ENCODE measurements at regions not wholly inside any gene's neighbourhood (a gene's known extent, or its start where the extent isn't known, plus 50 kb on each side); places are given as distances from the start of the nearest gene placed in this dataset.
A peak's percentile ranks its signal among the peaks of the same experiment; 100 is the strongest.
"Not testable (repeated sequence)": the region's sequence is repeated elsewhere in the genome, so short reads cannot be mapped to it uniquely, and the experiment has no call there.

- no peak for DNase-seq (ENCODE audit: low read depth, low spot score)
- H3K4me3 ChIP-seq (ENCODE audit: low read length), result no peak overlapping the region
Observed at GRCh38 chr22:22789233-22789921, 98.2 kb upstream of the IGLL5 start.

DNA sequence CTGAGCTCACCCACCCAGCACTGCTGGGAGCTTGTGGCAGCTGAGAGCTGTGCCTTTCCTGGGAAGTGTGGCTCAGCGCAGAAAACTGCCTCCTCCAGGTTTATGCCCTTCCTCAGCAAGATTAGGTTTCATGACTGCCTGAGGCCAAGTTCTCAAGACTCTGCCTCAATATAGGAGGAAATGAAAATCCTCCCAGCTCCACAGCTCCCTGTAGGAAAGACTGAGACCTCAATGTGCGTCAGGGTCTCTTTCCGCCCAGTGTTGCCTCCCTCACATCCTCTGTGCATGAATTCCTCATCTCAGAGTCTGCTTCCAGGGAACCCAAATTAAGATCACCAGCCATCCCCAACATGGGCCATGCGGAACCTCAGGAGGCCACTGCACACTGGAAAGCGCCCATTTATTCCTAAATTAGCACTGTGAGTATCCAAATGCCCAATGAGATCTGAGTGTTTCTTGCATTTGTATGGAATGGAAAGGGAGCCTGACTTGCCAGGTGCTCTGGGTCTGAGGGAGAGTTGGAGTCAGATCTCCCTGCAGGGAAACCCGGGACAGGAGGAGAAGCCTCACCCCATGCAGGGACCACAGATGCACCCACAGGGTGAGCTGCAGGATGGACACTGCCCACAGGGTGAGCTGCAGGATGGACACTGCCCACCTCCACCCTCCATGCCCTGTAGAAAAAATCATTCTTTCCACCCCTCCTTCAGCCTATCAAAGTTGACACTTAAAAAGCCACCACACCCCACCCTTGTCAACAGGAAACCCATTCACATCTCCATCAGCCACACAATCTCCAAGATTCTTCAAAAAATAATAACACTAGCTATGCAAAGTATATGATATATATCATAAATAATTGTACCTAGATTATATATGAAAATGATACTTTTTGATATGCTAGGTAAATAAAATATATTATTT, 97.4 kb upstream of the IGLL5 start:
- H3K4me3 ChIP-seq (ENCODE audit: low read length), result no peak overlapping the region
- no peak for DNase-seq (ENCODE audit: low read depth, low spot score)

DNA sequence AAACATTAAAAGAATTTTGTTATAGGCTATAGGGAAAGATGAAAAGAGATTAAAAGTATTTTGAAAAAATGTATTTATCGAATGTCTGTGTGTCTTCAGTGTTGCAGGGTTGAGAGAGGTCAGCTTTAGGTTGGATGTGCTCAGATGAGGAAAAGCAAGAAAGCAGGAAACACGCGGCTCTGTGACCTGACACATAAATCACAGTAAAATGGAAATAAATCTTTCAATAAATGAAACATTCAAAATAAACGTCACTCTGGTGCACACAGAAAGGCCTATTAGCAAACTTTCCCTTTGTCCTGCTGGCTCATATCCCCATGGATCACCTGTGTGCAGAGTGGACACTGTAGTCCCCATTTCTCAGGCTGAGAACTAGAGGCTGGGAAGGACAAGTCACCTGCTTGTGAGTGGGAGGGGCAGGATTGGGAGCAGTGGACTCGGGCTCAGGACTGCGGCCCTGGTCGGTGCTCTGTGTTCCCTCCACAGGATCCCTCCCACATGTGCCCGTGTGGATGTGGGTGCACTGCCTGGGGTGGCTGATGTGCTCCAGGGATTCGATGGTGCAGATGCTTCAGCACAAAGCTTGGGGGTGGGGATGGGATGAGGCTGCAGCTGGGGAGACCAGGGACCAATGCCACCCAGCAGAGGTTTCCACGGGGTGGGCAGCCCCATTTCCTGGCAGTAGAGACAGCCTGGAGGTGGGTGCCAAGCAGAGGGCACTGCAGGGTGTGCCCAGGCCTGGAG, 96.0 kb upstream of the IGLL5 start:
- H3K4me3 ChIP-seq (ENCODE audit: low read length), result no peak overlapping the region
- no peak for DNase-seq (ENCODE audit: low read depth, low spot score)

DNA sequence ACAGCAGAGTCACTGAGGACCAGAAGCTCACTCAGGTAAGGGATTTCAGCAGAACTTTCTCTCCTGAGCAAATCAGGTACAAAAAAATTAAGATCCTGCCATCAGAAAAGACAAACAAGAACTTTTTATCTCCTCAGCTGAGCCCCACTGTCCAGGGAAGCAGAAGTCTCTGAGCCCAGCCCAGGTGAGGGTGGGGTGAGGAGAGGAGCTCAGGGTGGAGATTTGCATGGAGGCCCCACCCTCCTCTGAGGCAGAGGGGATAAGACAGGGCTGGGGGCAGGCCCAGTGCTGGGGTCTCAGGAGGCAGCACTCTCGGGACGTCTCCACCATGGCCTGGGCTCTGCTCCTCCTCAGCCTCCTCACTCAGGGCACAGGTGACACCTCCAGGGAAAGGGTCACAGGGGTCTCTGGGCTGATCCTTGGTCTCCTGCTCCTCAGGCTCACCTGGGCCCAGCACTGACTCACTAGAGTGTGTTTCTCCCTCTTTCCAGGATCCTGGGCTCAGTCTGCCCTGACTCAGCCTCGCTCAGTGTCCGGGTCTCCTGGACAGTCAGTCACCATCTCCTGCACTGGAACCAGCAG, 95.3 kb upstream of the IGLL5 start:
- DNase-seq (ENCODE audit: low read depth, low spot score); H3K4me3 ChIP-seq (ENCODE audit: low read length): not testable (repeated sequence)

DNA sequence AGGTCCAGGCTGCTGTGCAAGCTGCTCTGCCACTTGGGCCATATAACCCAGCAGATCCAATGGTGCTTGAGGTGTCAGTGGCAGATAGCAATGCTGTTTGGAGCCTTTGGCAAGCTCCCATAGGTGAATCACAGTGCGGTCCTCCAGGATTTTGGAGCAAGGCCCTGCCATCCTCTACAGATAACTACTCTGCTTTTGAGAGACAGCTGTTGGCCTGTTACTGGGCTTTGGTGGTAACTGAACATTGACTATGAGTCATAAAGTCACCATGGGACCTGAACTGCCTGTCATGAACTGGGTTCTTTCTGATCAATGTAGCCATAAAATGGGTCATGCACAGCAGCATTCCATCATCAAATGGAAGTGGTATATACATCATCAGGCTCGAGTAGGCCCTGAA, 92.0 kb upstream of the IGLL5 start:
- DNase-seq (ENCODE audit: low read depth, low spot score); H3K4me3 ChIP-seq (ENCODE audit: low read length): not testable (repeated sequence)

DNA sequence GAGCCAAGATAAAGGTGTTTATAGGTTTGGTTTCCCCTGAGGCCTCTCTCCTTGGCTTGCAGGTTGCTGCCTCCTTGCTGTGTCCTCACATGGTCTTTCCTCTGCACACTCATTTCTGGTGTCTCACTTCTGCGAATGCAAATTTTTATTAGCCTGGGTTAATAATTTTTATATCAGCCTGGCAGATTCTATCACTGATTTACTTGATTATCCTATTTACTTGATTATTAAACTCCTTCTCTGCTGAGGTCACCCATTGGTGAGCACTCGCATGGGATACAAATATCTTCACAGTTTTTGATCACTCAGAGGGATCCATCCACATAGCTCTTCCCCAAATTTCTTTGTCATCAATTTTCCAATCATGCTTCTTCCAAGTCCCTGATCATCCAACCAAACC, 90.9 kb upstream of the IGLL5 start:
- no peak for DNase-seq (ENCODE audit: low read depth, low spot score)
- no peak overlapping the region for H3K4me3 ChIP-seq (ENCODE audit: low read length)

DNA sequence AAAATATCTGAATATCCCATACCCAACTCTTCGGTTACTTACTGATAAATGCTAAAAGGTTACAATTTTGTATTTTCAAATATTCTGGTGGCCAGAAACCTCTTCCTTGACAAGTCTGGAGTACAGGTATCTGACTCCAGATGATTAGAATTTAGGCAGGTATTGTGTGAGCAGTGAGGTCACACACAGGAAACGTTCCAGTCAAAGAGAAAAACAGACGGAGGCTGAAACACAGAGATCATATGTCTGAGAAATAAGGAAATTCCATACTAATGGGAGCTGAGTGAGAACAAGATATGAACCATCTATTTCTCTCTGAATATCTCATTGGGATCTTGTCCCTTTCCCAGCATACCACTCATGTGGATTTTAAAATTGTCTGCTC, 89.4 kb upstream of the IGLL5 start:
- no peak overlapping the region for H3K4me3 ChIP-seq (ENCODE audit: low read length)
- DNase-seq (ENCODE audit: low read depth, low spot score), result no peak

DNA sequence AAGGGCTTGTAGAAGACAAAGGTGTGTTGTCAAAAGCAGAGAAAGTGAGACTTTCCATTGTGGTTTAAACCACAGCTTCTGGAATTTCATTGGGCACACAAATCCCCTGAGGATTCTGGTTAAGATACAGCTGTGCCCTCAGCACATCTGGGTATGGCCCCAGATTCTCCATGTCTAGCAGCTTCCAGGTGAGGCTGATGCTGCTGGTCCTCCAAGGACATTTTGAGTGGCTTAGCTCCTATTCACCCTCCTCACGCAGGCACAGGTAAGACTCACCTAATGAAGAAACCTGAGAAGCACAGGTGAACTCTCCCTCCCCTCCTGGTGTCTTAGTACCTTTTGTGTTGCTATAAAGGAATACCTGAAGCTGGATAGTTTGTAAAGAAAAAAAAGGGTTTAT, 88.9 kb upstream of the IGLL5 start:
- H3K4me3 ChIP-seq (ENCODE audit: low read length), result no peak overlapping the region
- no peak for DNase-seq (ENCODE audit: low read depth, low spot score)

DNA sequence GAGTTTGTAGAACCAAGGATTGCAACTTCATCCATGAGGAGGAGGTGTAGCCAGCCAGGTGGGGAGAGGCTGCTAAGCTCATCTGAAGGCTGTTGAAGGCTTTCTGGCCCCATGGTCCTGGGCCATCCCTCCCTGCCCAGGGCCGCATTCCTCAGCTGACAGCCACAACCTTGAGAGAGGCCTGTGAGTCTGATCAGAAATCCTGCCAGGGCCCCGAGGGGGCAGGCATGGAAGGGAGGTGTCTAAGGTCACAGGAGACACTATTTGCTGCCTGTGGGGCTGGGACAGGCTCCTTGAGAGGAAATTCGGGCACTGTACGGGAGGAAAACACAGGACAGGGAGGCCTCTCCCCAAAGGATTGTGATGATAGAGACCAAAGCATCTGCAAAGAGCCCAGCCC, 88.1 kb upstream of the IGLL5 start:
- DNase-seq (ENCODE audit: low read depth, low spot score), result no peak
- H3K4me3 ChIP-seq (ENCODE audit: low read length), result no peak overlapping the region

- H3K4me3 ChIP-seq (ENCODE audit: low read length), result no peak overlapping the region
- no peak for DNase-seq (ENCODE audit: low read depth, low spot score)
Observed at GRCh38 chr22:22800716-22801115, 86.9 kb upstream of the IGLL5 start.

DNA sequence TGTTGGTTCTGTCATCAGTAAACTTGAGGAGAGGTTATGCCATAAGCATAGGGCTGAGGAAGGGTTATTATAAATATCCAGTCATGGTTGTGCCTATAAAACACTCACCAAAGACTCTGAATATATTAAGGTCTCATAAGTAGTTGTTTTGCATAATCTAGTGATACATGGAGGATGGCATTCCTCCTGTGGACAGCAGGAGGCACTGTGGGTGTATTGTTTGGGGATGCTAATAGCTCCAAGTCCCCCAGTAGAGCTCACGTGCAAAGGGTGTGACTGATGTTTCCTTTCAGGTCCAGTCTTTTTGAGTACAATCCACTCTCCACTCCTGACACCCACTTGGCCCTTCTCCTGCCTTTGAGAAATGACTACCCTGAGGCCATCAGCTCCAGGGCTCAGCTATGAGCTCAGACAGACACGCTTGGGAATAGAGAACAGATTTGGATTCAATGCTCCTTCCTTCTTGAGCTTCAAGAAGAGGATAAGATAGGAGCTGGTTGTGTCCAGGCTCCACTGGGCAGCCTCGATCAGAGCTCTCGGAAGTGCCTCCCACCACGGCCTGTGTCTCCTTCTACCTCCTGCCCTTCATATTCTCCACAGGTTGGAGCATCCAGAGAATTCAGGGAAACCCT, 85.2 kb upstream of the IGLL5 start:
- H3K4me3 ChIP-seq (ENCODE audit: low read length), result no peak overlapping the region
- peak; percentile 50 for DNase-seq (ENCODE audit: low read depth, low spot score)

- no peak overlapping the region for H3K4me3 ChIP-seq (ENCODE audit: low read length)
- DNase-seq (ENCODE audit: low read depth, low spot score), result no peak
Observed at GRCh38 chr22:22803285-22803853, 84.2 kb upstream of the IGLL5 start.

GRCh38 chr22:22810018-22810427, 77.6 kb upstream of the IGLL5 start:
- DNase-seq (ENCODE audit: low read depth, low spot score), result no peak
- no peak overlapping the region for H3K4me3 ChIP-seq (ENCODE audit: low read length)

GRCh38 chr22:22810471-22810870, 77.1 kb upstream of the IGLL5 start:
- no peak for DNase-seq (ENCODE audit: low read depth, low spot score)
- H3K4me3 ChIP-seq (ENCODE audit: low read length), result no peak overlapping the region

DNA sequence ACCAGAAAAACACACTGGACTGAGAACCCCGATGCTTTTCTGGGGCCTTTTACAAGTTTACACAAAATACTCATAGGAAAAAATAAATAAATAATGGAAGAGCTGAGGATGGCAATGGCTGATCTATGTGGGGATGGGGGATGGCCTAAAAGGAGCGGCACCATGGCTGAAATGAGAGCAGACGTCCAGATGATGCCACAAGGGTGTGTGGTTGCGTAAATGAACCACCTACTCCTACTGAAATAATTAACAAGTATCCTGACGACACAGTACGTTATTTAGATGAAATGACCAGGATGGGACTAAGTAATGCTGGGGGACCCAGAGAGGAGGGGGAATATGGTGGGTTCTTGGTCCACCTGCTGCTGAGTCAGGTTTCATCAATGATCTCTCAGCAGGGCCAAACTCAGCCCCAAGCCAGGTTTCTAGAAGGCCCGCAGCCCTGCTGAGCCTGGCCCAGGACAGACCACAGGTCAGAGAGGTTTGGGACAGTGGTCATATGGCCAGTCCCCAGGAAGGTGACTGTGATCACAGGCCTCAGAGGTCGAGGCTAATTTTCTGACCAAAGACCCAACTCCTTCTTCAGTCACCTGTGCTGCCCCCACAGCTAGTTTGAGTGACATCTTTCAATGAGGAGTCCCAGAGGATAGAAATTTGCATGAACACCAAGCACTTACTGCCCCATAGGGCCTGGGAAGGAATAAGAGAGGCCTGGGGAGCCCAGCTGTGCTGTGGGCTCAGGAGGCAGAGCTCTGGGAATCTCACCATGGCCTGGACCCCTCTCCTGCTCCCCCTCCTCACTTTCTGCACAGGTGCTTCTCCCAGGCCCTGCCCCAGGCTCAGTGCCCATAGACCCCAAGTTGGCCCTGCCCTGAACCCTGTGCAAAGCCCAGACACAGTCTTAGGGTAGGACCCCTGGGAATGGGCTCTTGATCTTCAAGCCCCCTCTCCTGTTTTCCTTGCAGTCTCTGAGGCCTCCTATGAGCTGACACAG, 76.3 kb upstream of the IGLL5 start:
- no peak overlapping the region for H3K4me3 ChIP-seq (ENCODE audit: low read length)
- no peak for DNase-seq (ENCODE audit: low read depth, low spot score)

DNA sequence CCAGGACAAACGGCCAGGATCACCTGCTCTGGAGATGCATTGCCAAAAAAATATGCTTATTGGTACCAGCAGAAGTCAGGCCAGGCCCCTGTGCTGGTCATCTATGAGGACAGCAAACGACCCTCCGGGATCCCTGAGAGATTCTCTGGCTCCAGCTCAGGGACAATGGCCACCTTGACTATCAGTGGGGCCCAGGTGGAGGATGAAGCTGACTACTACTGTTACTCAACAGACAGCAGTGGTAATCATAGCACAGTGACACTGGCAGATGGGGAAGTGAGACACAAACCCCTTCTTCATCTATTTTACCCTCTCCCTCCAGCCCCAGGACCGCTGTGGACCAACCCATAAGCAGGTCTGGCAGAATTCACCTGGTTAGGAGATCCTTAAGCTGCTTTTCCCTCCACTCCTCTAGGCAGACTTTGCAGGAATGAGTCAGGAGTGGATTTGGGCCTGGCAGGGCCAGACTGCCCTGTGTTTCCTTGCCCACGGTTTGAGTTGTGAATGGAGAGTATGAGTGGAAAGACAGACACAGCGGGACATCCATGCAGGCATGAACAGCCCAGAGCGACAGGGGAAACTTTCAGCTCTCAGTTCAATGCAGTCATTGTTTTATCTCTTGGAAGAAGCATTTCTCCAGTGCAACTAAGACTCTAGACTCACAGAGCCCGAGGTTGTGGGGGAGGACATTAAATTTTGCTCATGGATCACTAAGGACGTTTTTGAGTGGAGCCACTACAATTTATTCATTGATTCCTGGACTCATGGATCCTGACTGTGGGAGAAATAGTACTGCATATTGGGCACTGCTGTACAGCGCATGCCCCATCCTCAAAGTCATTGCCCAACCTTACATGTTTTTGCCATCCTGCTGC, 75.3 kb upstream of the IGLL5 start:
- no peak for DNase-seq (ENCODE audit: low read depth, low spot score)
- H3K4me3 ChIP-seq (ENCODE audit: low read length), result no peak overlapping the region
